ENCODE measurements at regions not wholly inside any gene's neighbourhood (a gene's known extent, or its start where the extent isn't known, plus 50 kb on each side); places are given as distances from the start of the nearest gene placed in this dataset.
"Not testable (repeated sequence)": the region's sequence is repeated elsewhere in the genome, so short reads cannot be mapped to it uniquely, and the experiment has no call there.

- H3K4me3 Mint-ChIP-seq: no peak overlapping the region
- TF ChIP-seq CTCF (IDR thresholded peaks at IDR 0.05; ENCODE audit: unreplicated experiment): no peak
- peaks cover 2% of the 10 kb centered on the region for H3K36me3 Mint-ChIP-seq
- H3K4me1 Mint-ChIP-seq: no peaks in the 10 kb centered on the region
- no peak for DNase-seq (ENCODE audit: low spot score in 2 of 2, unreplicated experiment in 2 of 2)
- no peaks in the 10 kb centered on the region for H3K27me3 Mint-ChIP-seq (ENCODE audit: low read depth)
- peaks cover 25% of the 10 kb centered on the region for H3K9me3 Mint-ChIP-seq
- H3K27ac Mint-ChIP-seq: no peak overlapping the region
Measured at GRCh38 chr6:92415656-92416055, 1003.7 kb downstream of the EPHA7 start.

- no peak for TF ChIP-seq CTCF (IDR thresholded peaks at IDR 0.05; ENCODE audit: unreplicated experiment)
- Mint-ChIP-seq H3K27me3 (ENCODE audit: low read depth) (no peaks in the 10 kb centered on the region), H3K27ac (no peak overlapping the region), H3K9me3 (peaks cover 54% of the 10 kb centered on the region), H3K4me3 (no peak overlapping the region), H3K4me1 (no peaks in the 10 kb centered on the region), H3K36me3 (peaks cover 2% of the 10 kb centered on the region)
- DNase-seq (ENCODE audit: low spot score in 2 of 2, unreplicated experiment in 2 of 2): no peak
Measured at GRCh38 chr6:92408350-92408749, 1011.0 kb downstream of the EPHA7 start.

GRCh38 chr6:92404281-92404680 is 1015.1 kb downstream of the EPHA7 start:
- Mint-ChIP-seq H3K36me3 (no peaks in the 10 kb centered on the region), H3K27ac (no peak overlapping the region), H3K4me3 (no peak overlapping the region), H3K27me3 (ENCODE audit: low read depth) (no peaks in the 10 kb centered on the region), H3K4me1 (no peaks in the 10 kb centered on the region), H3K9me3 (peaks cover 33% of the 10 kb centered on the region)
- no peak for DNase-seq (ENCODE audit: low spot score in 2 of 2, unreplicated experiment in 2 of 2)
- TF ChIP-seq CTCF (IDR thresholded peaks at IDR 0.05; ENCODE audit: unreplicated experiment): no peak

GRCh38 chr6:92399911-92400310 is 1019.4 kb downstream of the EPHA7 start:
- Mint-ChIP-seq H3K36me3 (no peaks in the 10 kb centered on the region), H3K4me1 (no peaks in the 10 kb centered on the region), H3K9me3 (peaks cover 6% of the 10 kb centered on the region), H3K27ac (no peak overlapping the region), H3K27me3 (ENCODE audit: low read depth) (no peaks in the 10 kb centered on the region), H3K4me3 (no peak overlapping the region)
- DNase-seq (ENCODE audit: low spot score in 2 of 2, unreplicated experiment in 2 of 2): no peak
- no peak for TF ChIP-seq CTCF (IDR thresholded peaks at IDR 0.05; ENCODE audit: unreplicated experiment)

GRCh38 chr6:92388706-92389105 is 1030.7 kb downstream of the EPHA7 start:
- not testable (repeated sequence) for H3K9me3 Mint-ChIP-seq; H3K27me3 Mint-ChIP-seq (ENCODE audit: low read depth); H3K36me3 Mint-ChIP-seq; DNase-seq (ENCODE audit: low spot score in 2 of 2, unreplicated experiment in 2 of 2); H3K4me1 Mint-ChIP-seq; H3K27ac Mint-ChIP-seq; H3K4me3 Mint-ChIP-seq

GRCh38 chr6:92380803-92381601 is 1038.4 kb downstream of the EPHA7 start:
- Mint-ChIP-seq H3K27ac (no peak overlapping the region), H3K9me3 (no peaks in the 10 kb centered on the region), H3K4me3 (no peak overlapping the region), H3K27me3 (ENCODE audit: low read depth) (no peaks in the 10 kb centered on the region), H3K4me1 (no peaks in the 10 kb centered on the region), H3K36me3 (no peaks in the 10 kb centered on the region)
- DNase-seq (ENCODE audit: low spot score in 2 of 2, unreplicated experiment in 2 of 2): no peak
- TF ChIP-seq CTCF (IDR thresholded peaks at IDR 0.05; ENCODE audit: unreplicated experiment): no peak
